ENCODE measurements at regions not wholly inside any gene's neighbourhood (a gene's known extent, or its start where the extent isn't known, plus 50 kb on each side); places are given as distances from the start of the nearest gene placed in this dataset.
"Not testable (repeated sequence)": the region's sequence is repeated elsewhere in the genome, so short reads cannot be mapped to it uniquely, and the experiment has no call there.

DNA sequence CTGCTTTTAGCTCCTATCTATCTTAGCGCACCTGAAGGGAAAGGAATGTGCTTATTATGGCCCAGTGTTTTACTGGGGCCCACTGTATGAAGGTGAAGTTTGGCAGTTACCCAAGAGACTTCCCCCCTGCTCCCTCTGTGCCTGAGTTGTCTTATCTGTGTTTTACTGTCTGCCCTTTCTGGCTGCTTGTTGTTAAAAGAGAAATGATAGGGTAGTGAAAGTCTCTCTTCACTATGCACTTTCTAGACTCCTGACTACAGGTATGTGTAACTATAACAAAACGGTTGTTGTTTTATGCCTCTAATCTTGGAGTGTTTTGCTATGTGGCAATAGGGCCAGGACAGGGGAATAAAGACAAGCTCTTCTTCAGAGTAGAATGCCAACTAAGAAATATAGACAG is 326.9 kb downstream of the KIF20B start:
- no peak for DNase-seq (ENCODE audit: low read depth)

DNA sequence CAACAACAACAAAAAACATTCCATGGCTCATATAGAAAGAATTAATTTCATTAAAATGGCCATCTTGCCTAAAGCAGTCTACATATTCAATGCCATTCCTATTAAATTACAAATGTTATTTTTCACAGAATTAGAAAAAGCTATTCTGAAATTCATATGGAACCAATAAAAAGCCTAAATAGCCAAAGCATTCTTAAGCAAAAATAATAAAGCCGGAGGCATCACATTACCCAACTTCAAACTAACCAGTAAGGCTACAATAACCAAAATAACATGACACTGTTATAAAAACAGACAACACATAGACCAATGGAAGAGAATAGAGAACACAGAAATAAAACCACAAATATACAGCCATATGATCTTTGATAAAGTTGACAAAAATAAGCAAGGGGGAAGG is 330.4 kb downstream of the KIF20B start:
- DNase-seq (ENCODE audit: low read depth) = no peak

DNA sequence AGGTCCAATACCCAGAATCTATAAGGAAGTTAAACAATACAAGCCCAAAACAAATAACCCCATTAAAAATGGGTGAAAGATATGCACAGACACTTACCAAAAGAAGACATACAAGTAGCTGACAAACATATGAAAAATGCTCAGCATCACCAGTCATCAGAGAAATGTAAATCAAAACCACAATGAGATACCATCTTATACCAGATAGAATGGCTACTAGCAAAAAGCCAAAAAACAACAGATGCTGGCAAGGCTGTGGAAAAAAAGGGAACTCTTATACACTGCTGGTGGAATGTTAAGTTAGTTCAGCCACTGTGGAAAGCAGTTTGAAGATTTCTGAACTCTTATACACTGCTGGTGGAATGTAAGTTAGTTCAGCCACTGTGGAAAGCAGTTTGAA is 331.1 kb downstream of the KIF20B start:
- no peak for DNase-seq (ENCODE audit: low read depth)

DNA sequence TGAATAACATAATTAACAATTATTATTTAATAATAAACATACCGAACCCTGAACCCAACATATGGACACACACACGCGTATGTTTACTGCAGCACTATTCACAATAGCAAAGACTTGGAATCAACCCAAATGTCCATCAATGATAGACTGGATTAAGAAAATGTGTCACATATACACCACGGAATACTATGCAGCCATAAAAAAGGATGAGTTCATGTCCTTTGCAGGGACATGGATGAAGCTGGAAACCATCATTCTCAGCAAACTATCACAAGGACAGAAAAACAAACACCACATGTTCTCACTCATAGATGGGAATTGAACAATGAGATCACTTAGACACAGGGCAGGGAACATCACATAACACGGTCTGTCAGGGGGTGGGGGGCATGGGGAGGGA is 333.5 kb downstream of the KIF20B start:
- not testable (repeated sequence) for DNase-seq (ENCODE audit: low read depth)

GRCh38 chr10:90041585-90041984 is 340.2 kb downstream of the KIF20B start:
- no peak for DNase-seq (ENCODE audit: low read depth)

GRCh38 chr10:90042075-90042474 is 340.7 kb downstream of the KIF20B start:
- DNase-seq (ENCODE audit: low read depth) = no peak

DNA sequence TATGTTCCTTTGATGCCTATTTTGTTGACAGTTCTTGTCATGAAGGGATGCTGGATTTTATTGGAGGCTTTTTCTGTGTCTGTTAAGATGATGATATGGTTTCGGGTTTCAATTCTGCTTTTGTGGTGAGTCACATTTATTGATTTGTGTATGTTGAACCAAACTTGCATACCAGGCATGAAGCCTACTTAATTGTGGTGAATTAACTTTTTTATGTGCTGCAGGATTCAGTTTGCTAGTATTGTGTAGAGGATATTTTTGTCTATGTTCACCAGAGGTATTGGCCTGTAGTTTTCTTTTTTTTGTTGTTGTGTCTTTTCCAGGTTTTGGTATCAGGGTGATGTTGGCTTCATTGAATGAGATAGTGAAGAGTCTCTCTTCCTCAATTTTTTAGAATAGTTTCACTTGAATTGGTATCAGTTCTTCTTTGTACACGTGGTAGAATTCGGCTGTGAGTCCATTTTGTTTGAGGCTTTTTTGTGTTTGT is 345.9 kb downstream of the KIF20B start:
- DNase-seq (ENCODE audit: low read depth) = no peak

GRCh38 chr10:90051053-90051452 is 349.7 kb downstream of the KIF20B start:
- no peak for DNase-seq (ENCODE audit: low read depth)

DNA sequence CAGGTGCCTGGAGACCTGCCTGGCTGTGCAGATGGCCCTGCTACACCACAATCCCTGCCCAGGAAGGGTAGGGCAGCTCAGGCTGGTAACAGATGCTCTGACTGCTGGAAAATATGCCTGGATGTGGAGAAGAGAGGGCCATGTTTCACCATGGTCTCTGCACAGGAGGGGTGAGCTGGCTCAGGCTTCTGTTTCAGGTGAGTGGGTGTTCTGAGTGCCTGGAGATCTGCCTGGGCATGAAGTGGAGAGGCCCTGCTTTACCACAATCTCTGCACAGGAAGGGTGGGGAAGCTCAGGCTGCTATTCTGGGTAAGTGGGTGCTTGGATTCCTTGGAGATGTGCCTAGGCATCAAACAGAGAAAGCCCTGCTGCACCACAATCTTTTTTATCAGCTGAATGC is 350.1 kb downstream of the KIF20B start:
- DNase-seq (ENCODE audit: low read depth) = no peak

DNA sequence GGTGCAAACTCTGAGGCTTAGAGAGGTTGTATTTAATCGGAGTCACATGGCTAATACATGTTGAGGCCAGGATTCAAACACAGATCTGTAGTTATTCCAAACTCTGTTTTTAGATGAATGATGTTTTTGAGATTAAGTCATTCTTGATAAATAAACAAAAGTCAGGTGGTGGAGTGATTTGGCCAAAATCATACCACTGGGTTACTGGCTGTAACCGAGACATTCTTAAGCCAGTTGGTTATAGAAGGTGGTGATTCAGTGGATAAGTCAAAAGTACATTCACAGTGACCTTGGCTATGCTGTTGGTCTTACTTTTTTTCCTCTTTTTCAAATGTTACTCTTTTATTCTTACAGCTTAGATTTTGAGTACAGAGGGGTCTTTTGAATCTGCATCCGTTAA is 361.4 kb downstream of the KIF20B start:
- DNase-seq (ENCODE audit: low read depth) = no peak

- no peak for DNase-seq (ENCODE audit: low read depth)
Measured at GRCh38 chr10:90064295-90064694, 362.9 kb downstream of the KIF20B start.

- no peak for DNase-seq (ENCODE audit: low read depth)
Measured at GRCh38 chr10:90066435-90066834, 365.0 kb downstream of the KIF20B start.

GRCh38 chr10:90075995-90076394 is 374.6 kb downstream of the KIF20B start:
- DNase-seq (ENCODE audit: low read depth) = no peak

- DNase-seq (ENCODE audit: low read depth) = no peak
Measured at GRCh38 chr10:90079819-90080218, 378.4 kb downstream of the KIF20B start.

DNA sequence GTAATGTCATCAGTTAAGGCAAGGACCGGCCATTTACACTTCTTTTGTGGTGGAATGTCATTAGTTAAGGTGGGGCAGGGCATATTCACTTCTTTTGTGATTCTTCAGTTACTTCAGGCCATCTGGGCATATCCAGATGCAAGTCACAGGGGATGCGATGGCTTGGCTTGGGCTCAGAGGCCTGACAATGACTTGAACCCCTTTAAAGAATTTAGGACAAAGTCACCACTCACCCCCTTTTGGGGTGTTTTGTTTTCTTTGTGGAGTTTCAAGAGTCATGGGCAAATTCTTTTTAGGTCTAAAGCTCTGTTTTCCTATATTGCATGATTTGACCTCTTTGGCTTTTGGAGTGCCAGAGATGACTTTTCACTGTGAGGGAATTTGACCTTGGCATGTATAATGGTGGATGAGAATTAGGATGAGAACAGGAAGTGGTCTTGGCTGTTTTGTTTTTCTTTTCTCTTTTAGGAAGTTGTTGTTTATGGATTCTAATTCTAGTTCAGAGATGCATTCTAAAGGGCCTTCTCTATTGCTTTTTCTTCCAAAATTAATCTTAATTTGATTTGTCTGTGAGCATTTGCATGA is 385.3 kb downstream of the KIF20B start:
- DNase-seq (ENCODE audit: low read depth) = not testable (repeated sequence)

DNA sequence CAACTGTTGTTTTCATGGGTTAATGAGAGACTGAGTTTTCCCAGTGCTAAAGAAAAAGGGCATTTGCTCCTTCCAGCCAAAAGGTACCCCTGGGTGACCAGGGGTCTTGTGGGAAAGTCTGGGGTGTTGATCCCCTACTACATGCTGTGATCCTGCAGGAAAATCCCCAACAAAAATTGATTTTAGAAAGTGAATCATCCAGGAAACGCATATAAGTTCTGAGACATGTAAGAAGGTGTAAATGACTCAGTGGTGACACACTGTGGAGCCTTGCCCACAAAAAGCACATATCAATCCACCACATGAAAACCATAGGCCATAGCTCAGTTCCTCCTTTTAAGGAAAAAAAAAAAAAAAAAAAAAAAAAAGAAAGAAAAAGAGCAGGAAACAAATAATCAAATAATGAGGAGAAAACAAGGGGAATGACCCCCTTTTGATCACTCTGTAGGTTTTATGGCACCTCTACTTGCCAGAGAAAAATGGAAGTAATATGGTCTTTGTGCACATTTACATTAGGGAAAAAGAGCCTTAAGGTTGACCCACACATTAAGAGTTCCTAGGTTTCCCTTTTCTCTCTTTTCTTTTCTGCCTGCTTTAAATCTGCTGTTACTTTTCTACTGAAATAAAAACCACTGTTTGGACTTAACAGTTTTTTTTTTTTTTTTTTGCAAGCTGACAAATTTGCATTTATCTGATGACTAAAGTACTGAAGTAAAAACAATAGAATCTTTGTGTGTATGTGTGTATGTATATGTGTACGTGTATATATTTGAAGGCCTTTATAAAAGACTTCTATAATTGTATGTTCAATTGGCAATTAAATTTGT is 386.0 kb downstream of the KIF20B start:
- DNase-seq (ENCODE audit: low read depth) = peak; percentile 4

DNA sequence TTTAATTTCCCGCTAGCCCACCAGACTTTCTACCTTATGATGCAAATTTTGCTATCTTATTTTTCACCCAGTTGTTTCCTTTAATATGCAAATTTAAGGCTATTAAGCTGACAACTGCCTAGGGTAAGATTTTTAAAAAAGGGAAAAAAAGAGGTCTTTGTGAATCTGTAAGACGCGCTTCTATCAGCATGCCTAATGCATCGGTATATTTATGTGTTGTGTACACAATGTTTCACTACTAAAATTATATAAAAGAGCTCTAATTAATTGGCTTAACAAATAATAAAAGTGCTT is 386.6 kb downstream of the KIF20B start:
- DNase-seq (ENCODE audit: low read depth) = no peak

GRCh38 chr10:90089719-90090118 is 388.3 kb downstream of the KIF20B start:
- no peak for DNase-seq (ENCODE audit: low read depth)

GRCh38 chr10:90096196-90096595 is 394.8 kb downstream of the KIF20B start:
- no peak for DNase-seq (ENCODE audit: low read depth)

GRCh38 chr10:90107581-90107980 is 406.2 kb downstream of the KIF20B start:
- DNase-seq (ENCODE audit: low read depth) = not testable (repeated sequence)

DNA sequence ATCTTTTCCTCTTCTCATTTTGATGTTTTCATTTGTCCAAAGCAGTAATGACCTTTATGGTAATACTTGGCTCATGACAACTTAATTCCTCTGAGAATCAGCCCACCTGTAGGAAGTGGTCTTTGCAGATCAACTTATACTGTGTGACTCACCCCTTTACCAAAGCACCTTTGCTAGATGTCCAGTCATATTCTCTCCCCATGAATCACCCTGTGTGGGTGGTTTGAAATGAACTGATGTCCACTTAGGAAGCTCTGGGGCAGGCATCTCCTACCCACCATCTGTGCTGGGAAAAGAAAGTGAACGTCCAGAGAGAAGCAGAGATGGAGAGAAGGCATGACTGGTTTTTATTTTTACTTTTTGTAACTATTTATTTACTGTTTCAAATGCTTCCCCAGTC is 410.3 kb downstream of the KIF20B start:
- DNase-seq (ENCODE audit: low read depth) = no peak

DNA sequence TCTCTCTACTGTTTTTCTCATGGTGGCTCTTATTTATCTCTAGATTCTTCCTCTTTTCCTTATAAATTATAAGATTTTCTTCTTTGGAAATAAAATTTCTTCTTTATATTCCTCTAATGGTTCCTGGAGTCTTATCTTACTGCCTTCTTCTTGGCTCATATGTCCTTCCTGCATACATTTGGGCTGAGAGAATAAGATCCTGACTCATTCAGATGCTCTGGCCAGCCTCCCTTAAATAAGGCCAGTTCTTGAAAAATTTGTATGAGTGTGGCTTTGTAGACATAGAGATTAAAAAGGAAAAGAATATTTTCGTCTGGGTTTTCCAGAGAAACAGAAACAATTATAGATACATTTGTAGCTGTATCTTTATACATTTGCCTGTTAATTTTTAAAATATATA is 411.3 kb downstream of the KIF20B start:
- no peak for DNase-seq (ENCODE audit: low read depth)

DNA sequence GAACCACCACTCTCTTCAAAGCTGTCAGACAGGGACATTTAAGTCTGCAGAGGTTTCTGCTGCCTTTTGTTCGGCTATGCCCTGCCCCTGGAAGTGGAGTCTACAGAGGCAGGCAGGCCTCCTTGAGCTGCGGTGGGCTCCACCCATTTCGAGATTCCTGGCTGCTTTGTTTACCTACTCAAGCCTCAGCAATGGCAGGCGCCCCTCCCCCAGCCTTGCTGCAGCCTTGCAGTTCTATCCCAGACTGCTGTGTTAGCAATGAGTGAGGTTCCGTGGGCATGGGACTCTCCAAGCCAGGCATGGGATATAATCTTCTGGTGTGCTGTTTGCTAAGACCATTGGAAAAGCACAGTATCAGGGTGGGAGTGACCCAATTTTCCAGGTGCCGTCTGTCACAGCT is 417.2 kb downstream of the KIF20B start:
- not testable (repeated sequence) for DNase-seq (ENCODE audit: low read depth)
